ENCODE measurements at regions not wholly inside any gene's neighbourhood (a gene's known extent, or its start where the extent isn't known, plus 50 kb on each side); places are given as distances from the start of the nearest gene placed in this dataset.

- TF ChIP-seq POLR2A (IDR thresholded peaks at IDR 0.05) = no peak
- no peak for TF ChIP-seq EP300 (IDR thresholded peaks at IDR 0.05)
Measured at GRCh38 chr5:66234241-66234640, 90.1 kb downstream of the SREK1 start.

Data from ovary (tissue), 1 donor.